Peyer's patch (tissue), 4 donors: ENCODE measurements at regions not wholly inside any gene's neighbourhood (a gene's known extent, or its start where the extent isn't known, plus 50 kb on each side); places are given as distances from the start of the nearest gene placed in this dataset.
"Not testable (repeated sequence)": the region's sequence is repeated elsewhere in the genome, so short reads cannot be mapped to it uniquely, and the experiment has no call there.

ENCODE experiments used
- DNase-seq, 3 donors: peaks; one replicate each; pipeline ENCODE4 v3.0.0-alpha.2; 2017 to 2019
- H3K27ac ChIP-seq, 4 donors: fragments of 200-600 bp; sonication (generic); one replicate each; pipeline ENCODE4 v1.5.1; 2016 to 2019
- H3K27me3 ChIP-seq, 2 donors: fragments of 200-600 bp; sonication (generic); one replicate each; pipeline ENCODE4 v1.5.1; 2019
- H3K36me3 ChIP-seq, 3 donors: fragments of 200-600 bp; sonication (generic); one replicate each; pipeline ENCODE4 v1.5.1; 2016 to 2019
- H3K4me1 ChIP-seq, 4 donors: fragments of 200-600 bp; sonication (generic); one replicate each; pipeline ENCODE4 v1.5.1; 2016 to 2019
- H3K4me3 ChIP-seq, 4 donors: fragments of 200-600 bp; sonication (generic); 1 replicate in 3 of 4; 2 replicates in 1 of 4; pipeline ENCODE4 v1.5.1; 2016 to 2019; ENCODE audit warnings: mild to moderate bottlenecking in 1 of 4
- H3K9me3 ChIP-seq, 4 donors: fragments of 200-600 bp; sonication (generic); one replicate each; pipeline ENCODE4 v1.5.1; 2016 to 2019; ENCODE audit warnings: mild to moderate bottlenecking in 1 of 4
- CTCF ChIP-seq, 6 experiments: fragments of 450-650 bp in 4 of 6; fragments of 200-600 bp in 2 of 6; sonication (generic) in 1 of 6; IDR thresholded peaks; one replicate each; pipeline ENCODE4 v1.5.1; 2017 to 2019; ENCODE audit warnings: antibody characterized with exemption in 6 of 6, mild to moderate bottlenecking in 3 of 6, moderate library complexity in 1 of 6
- POLR2A ChIP-seq, 2 donors: fragments of 450-650 bp; IDR thresholded peaks; one replicate each; pipeline ENCODE4 v1.5.1; 2017; ENCODE audit warnings: antibody characterized with exemption in 2 of 2, mild to moderate bottlenecking in 2 of 2, moderate library complexity in 2 of 2

- no peak overlapping the region for H3K4me3 ChIP-seq
- TF ChIP-seq CTCF (IDR thresholded peaks at IDR 0.05) (no peak), POLR2A (IDR thresholded peaks at IDR 0.05) (no peak)
- H3K36me3 ChIP-seq: no peaks in the 10 kb centered on the region
- H3K27me3 ChIP-seq: no peaks in the 10 kb centered on the region
- H3K27ac ChIP-seq: no peak overlapping the region
- no peaks in the 10 kb centered on the region for H3K4me1 ChIP-seq
- no peaks in the 10 kb centered on the region for H3K9me3 ChIP-seq
- peak in 1 of 3 donors; percentile 38 for DNase-seq
Measured at GRCh38 chr12:31221551-31221945, 104.4 kb downstream of the SINHCAF start.

DNA sequence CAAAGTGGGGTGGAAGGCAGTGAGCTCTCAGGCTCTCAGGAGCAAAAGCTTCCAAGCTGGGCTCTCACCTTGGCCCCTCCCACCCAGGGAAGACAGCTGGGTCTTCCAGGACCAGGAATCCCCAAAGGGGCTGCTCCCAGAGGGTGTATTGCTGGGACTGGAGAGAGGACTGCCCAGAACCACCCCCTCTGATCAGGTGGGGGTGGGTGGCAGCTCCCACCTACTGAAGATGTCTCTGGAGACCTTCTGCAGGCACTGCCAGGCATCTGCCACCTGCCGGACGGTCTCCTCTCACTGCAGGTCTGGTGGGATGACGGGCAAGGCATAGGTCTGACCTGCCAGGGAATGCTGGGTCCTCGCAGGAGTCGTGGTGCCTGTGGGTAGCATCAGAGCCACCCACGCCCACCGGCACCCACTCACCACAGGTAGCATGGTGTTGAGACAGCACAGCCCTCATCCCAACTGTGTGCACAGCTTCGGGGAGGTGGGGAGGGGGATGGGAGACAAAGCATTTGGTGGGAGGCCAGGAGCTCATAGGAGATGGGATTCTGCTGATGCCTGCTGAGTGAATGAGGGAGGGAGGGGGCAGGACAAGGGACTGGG is 103.2 kb downstream of the SINHCAF start:
- peak in 1 of 3 donors; percentile 40 for DNase-seq
- H3K27me3 ChIP-seq: no peaks in the 10 kb centered on the region

GRCh38 chr12:31223640-31224039 is 102.3 kb downstream of the SINHCAF start:
- not testable (repeated sequence) for H3K4me3 ChIP-seq, H3K27me3 ChIP-seq, H3K4me1 ChIP-seq, H3K27ac ChIP-seq, H3K9me3 ChIP-seq, H3K36me3 ChIP-seq, DNase-seq

More for the DNA sequence above, 103.2 kb downstream of the SINHCAF start:
- H3K4me3 ChIP-seq: no peak overlapping the region
- H3K9me3 ChIP-seq: no peaks in the 10 kb centered on the region
- no peak overlapping the region for H3K27ac ChIP-seq
- H3K36me3 ChIP-seq: no peaks in the 10 kb centered on the region
- H3K4me1 ChIP-seq: no peaks in the 10 kb centered on the region
- TF ChIP-seq POLR2A (IDR thresholded peaks at IDR 0.05) (no peak), CTCF (IDR thresholded peaks at IDR 0.05) (no peak)

GRCh38 chr12:31224768-31225448 is 101.0 kb downstream of the SINHCAF start:
- TF ChIP-seq POLR2A (IDR thresholded peaks at IDR 0.05): no peak
- TF ChIP-seq CTCF (IDR thresholded peaks at IDR 0.05): no peak
- no peaks in the 10 kb centered on the region for H3K4me1 ChIP-seq
- no peak for DNase-seq
- H3K27ac ChIP-seq: no peak overlapping the region
- H3K27me3 ChIP-seq: no peaks in the 10 kb centered on the region
- no peak overlapping the region for H3K4me3 ChIP-seq
- no peaks in the 10 kb centered on the region for H3K9me3 ChIP-seq
- H3K36me3 ChIP-seq: no peaks in the 10 kb centered on the region

- no peak for TF ChIP-seq POLR2A (IDR thresholded peaks at IDR 0.05)
- TF ChIP-seq CTCF (IDR thresholded peaks at IDR 0.05): no peak
- no peaks in the 10 kb centered on the region for H3K4me1 ChIP-seq
- DNase-seq: no peak
- no peaks in the 10 kb centered on the region for H3K36me3 ChIP-seq
- no peak overlapping the region for H3K4me3 ChIP-seq
- no peaks in the 10 kb centered on the region for H3K27me3 ChIP-seq
- no peak overlapping the region for H3K27ac ChIP-seq
- H3K9me3 ChIP-seq: no peaks in the 10 kb centered on the region
Measured at GRCh38 chr12:31225656-31226535, 100.1 kb downstream of the SINHCAF start.

- Histone ChIP-seq H3K4me3 (no peak overlapping the region), H3K27ac (no peak overlapping the region), H3K36me3 (no peaks in the 10 kb centered on the region), H3K27me3 (no peaks in the 10 kb centered on the region), H3K9me3 (peaks cover 0 to 3% (median 0%) of the 10 kb centered on the region in 4 donors), H3K4me1 (no peaks in the 10 kb centered on the region)
- peak in 1 of 3 donors; percentile 44 for DNase-seq
- TF ChIP-seq POLR2A (IDR thresholded peaks at IDR 0.05) (no peak), CTCF (IDR thresholded peaks at IDR 0.05) (no peak)
Measured at GRCh38 chr12:31226639-31227038, 99.3 kb downstream of the SINHCAF start.
